B cell (primary cell): ENCODE measurements at regions not wholly inside any gene's neighbourhood (a gene's known extent, or its start where the extent isn't known, plus 50 kb on each side); places are given as distances from the start of the nearest gene placed in this dataset.

ENCODE experiments used
- EZH2 ChIP-seq: IDR thresholded peaks from 2 replicates; pipeline ENCODE4 v1.6.1; 2012; ENCODE audit warnings: borderline replicate concordance, low read depth, mild to moderate bottlenecking, moderate library complexity, low read length; ENCODE audit not compliant: insufficient read depth, poor library complexity, severe bottlenecking
- TF ChIP-seq, protein P1 (sequence below): fragments of 200-600 bp; IDR thresholded peaks from one replicate; pipeline ENCODE4 v1.8.0; 2022; ENCODE audit warnings: antibody characterized with exemption, mild to moderate bottlenecking

DNA sequence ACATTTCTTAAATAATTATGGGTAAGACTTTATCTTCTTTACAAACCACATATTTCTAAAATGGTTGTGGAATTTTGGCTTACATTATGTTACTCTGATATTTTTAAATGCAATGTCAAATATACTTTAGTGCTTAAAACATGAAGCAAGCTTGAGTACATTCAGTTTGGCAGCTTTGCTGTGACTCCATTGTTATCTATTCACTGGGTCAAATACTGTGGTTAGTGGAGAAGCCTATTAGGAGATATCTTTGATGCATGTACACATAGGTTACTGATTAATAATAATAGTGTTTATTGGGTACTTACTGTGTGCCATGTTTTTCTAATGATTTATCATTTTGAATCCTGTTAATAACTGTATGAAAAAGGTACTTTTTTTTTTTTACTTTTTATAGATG, 520.4 kb upstream of the B3GALT2 start:
- TF ChIP-seq, protein P1, sequence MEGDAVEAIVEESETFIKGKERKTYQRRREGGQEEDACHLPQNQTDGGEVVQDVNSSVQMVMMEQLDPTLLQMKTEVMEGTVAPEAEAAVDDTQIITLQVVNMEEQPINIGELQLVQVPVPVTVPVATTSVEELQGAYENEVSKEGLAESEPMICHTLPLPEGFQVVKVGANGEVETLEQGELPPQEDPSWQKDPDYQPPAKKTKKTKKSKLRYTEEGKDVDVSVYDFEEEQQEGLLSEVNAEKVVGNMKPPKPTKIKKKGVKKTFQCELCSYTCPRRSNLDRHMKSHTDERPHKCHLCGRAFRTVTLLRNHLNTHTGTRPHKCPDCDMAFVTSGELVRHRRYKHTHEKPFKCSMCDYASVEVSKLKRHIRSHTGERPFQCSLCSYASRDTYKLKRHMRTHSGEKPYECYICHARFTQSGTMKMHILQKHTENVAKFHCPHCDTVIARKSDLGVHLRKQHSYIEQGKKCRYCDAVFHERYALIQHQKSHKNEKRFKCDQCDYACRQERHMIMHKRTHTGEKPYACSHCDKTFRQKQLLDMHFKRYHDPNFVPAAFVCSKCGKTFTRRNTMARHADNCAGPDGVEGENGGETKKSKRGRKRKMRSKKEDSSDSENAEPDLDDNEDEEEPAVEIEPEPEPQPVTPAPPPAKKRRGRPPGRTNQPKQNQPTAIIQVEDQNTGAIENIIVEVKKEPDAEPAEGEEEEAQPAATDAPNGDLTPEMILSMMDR, result no peak
- TF ChIP-seq EZH2, result no peak
